ENCODE measurements at regions not wholly inside any gene's neighbourhood (a gene's known extent, or its start where the extent isn't known, plus 50 kb on each side); places are given as distances from the start of the nearest gene placed in this dataset.

DNA sequence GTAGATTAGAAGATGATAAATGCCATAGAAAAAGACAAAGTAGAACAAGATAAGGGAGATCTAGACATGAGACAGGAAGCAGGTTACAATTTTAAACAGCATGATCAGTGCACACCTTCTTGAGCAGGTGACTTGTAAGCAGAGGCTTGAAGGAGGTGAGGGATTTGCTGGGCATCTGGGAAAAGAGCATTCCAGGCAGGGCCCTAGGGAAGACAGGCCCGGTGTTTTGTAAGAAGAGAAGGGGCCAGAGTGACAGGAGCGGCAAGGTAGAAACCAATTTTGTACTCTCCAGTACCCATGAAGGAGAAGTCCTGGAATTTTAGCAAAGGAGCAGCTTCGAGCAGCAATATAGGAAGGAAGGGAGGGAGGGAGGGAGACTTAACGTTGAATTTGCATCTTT lies 296.5 kb downstream of the MZT1 start:
- no peak for DNase-seq
- TF ChIP-seq POLR2A (IDR thresholded peaks at IDR 0.05; ENCODE audit: low read length) = no peak
- no peak for TF ChIP-seq GATA1 (IDR thresholded peaks at IDR 0.05; ENCODE audit: low read depth, low read length)

DNA sequence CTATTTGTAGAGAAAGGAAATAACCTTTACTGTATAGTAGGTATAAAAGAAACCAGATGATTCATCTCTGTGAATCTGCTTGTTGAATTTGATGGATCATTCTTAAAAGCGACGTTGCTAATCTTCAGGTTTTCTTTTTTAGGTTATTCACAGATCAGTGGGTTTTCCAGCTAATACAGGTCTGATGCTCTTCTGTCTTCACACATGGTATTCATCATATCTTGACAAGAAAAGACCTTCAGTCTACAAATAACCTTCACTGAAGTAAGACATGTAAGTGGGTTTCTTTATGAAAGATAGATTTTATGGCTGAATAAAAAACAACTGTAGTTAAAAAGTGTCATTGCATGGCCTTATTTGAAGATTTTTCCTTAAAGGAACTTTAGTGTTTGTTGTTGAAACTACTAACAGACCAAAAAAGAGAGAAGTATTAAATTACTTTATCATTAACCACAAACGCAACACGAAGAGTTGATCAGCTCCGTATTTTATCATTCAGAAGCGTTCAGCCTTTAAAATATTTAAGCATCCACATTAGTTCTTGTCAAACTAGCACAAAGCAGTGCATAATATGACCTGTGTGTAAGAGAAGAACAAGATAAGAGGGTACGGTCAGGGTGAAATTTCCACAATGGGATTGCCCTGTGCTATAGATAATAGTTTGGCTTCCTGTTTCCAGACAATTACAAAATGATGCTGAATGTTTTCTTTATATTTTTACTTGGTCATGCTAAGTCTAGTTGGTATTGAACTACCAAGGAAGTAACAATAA lies 299.5 kb downstream of the MZT1 start:
- DNase-seq = no peak
- TF ChIP-seq GATA1 (IDR thresholded peaks at IDR 0.05; ENCODE audit: low read depth, low read length) (no peak), POLR2A (IDR thresholded peaks at IDR 0.05; ENCODE audit: low read length) (no peak)

DNA sequence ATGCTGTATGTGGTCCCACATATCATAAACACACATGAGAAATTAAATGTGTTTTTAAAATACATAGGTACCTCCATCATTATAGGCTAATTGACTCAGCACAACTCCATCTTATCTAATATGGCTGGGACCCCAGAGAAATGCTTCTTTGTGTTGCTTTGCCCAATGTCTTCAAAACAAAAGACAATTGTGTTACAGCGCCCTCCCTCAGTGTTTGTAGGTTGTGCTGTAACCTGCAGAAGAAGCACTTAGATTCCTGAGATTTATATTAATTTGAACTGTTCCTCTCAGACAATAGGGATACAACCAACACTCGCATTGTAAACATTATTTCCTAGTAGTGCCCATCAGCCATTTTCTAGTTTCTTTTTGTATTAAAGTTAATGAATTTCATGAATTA lies 303.4 kb downstream of the MZT1 start:
- no peak for TF ChIP-seq GATA1 (IDR thresholded peaks at IDR 0.05; ENCODE audit: low read depth, low read length)
- no peak for DNase-seq

DNA sequence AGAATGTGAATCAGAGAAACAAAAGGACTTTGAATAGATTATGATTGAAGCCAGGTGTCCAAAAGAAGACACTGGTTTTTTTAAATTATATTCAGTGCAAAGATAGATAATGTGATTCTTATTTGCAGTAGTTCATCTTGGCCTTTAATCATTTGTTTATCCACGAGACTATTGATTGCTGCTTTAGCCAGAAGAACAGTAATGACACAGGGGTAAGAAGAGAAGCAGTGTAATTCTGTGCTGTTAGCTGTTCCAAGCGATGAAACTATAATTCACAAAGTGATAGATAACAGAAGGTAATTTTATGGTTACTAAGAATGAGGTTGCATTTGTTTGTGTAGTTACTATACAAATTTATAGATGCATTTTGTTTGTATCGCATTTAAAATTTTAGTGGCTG lies 311.6 kb downstream of the MZT1 start:
- no peak for DNase-seq
- TF ChIP-seq POLR2A (IDR thresholded peaks at IDR 0.05; ENCODE audit: low read length) (no peak), GATA1 (IDR thresholded peaks at IDR 0.05; ENCODE audit: low read depth, low read length) (no peak)

DNA sequence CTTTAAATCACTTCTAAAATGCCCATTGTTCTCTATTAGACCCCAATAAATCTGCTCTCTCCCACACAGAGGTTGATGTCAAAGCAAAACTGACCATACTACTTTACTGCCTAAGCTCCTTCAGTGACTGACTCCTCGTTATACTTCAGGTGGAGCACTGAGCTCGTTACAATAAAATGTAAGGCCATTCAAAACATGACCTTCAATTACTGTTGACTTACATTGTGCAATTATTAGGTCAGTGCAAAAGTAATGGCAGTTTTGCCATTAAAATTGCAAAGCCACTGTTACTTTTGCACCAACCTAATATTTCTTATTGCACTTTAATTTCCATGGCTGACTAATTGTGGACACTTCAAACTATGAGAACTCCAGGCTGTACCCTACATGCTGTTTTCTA lies 314.9 kb downstream of the MZT1 start:
- DNase-seq = no peak
- no peak for TF ChIP-seq GATA1 (IDR thresholded peaks at IDR 0.05; ENCODE audit: low read depth, low read length)
- TF ChIP-seq POLR2A (IDR thresholded peaks at IDR 0.05; ENCODE audit: low read length) = no peak

DNA sequence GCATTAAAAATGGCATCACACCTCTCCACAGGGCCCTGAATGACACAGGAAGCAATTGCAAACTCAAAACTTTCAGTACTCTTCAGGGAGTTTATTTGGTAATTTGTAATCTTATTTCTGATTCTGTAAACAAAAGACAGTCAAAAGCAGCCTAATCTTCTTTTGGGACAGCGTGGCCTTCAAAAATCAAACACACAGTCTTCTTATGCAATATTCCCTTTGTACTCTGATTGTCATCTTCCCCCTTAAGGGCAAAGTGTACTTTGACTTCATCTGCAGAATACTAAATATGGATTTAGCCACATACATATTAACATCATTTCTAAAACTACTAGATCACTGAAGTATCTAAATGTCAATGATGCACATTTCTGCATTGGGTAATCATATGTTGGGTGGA lies 322.0 kb downstream of the MZT1 start:
- TF ChIP-seq GATA1 (IDR thresholded peaks at IDR 0.05; ENCODE audit: low read depth, low read length) (no peak), POLR2A (IDR thresholded peaks at IDR 0.05; ENCODE audit: low read length) (no peak)
- no peak for DNase-seq

DNA sequence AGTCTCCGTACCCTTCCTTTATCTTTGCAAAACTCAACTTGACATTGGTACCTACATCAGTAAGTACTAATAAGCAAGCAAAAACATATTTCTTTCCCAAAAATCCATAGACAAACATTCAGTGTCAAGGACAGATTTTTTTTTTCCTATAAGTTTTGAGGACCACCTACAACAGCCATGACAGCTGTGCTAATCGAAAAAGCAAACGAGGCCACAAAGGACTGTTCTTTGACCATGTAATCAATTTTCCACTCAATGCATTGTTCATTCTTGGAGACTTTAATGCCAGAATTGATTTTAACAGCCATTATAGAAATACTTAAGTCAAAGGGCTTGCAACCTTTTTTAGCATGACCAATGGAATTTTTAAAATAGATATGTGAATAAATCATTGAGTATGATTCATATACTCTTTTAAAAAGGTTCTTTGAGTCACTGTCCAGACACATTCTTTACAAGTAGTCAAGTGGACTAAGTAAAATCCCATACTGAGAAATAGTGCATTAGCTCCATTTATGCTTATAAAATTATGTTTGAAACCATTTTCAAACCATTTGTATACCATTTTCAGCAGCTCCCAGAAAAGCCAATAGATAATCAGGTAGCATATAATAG lies 323.9 kb downstream of the MZT1 start:
- no peak for TF ChIP-seq POLR2A (IDR thresholded peaks at IDR 0.05; ENCODE audit: low read length)
- TF ChIP-seq GATA1 (IDR thresholded peaks at IDR 0.05; ENCODE audit: low read depth, low read length) = no peak
- no peak for DNase-seq

DNA sequence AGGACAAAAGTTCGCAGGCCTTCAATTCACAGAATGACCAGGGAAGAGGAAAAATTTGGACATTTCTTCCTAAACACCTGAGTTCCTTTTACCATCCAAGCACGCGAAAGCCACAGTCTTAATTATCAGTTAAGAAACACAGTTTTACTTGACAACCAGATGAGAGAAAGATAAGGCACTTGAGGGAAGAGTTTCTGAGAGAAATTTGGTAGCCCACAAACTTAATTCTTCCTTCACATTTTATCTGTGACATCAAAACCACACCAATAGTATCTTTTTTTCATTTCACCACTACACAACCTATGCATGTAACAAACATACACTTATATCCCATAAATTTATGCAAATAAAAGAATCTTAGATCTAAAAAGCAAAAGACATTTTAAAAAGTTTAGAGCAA lies 326.6 kb downstream of the MZT1 start:
- no peak for TF ChIP-seq POLR2A (IDR thresholded peaks at IDR 0.05; ENCODE audit: low read length)
- no peak for TF ChIP-seq GATA1 (IDR thresholded peaks at IDR 0.05; ENCODE audit: low read depth, low read length)
- no peak for DNase-seq

DNA sequence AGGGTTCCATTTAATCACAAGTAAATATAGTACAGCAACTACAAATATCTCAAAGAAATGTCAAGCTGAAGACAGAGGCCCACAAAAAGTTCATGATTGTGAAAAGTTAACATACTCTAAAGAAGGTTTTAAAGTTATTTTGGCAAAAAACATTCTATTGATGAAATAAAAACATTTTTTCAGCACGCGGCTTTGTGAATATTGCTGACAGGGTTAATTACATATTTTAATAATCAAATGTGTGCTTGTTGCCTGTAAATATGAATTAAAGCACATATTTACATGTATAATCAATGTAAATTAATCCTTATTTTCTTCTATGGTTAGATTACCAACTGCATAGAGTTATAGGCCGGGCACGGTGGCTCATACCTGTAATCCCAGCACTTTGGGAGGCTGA lies 328.1 kb downstream of the MZT1 start:
- TF ChIP-seq POLR2A (IDR thresholded peaks at IDR 0.05; ENCODE audit: low read length) = no peak
- TF ChIP-seq GATA1 (IDR thresholded peaks at IDR 0.05; ENCODE audit: low read depth, low read length) = no peak
- DNase-seq = no peak

DNA sequence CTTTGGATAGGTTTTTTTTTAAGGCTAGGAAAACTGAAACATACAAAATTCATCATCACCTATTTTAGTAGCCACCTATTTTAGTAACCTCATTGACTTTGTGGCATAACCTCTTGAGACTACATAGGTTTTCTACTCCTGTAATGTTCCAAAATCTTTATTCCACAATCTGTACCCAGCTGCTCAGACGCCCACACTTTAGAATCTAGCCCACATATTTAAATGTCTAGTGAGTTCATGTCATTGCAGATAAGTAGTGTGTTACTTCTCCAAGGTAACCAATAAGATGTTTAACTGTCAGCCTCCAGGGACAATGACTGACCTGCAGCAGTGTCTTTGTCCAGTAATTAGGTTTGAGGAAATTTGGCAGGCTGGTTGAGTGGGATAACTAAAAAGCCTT lies 330.2 kb downstream of the MZT1 start:
- DNase-seq = no peak
- TF ChIP-seq POLR2A (IDR thresholded peaks at IDR 0.05; ENCODE audit: low read length) (no peak), GATA1 (IDR thresholded peaks at IDR 0.05; ENCODE audit: low read depth, low read length) (no peak)

DNA sequence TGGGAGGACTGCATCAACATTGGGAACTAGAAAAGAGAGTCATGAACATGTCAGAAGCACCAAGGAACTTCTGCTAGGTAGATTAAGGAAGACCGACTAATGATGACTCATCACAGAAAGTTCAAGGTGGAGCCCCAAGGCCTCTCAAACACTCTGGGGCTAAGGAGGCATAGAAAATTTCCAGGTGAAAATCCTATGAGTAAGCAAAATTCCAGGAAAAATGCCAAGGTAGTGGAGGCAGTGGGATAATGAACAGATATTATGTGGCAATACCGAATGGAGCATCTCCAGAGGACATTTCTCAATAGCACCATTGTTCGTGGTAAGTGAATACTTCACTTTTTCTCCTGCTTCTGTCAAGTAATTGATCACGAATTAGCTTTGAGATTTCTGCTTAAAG lies 336.5 kb downstream of the MZT1 start:
- no peak for TF ChIP-seq POLR2A (IDR thresholded peaks at IDR 0.05; ENCODE audit: low read length)
- DNase-seq = no peak

DNA sequence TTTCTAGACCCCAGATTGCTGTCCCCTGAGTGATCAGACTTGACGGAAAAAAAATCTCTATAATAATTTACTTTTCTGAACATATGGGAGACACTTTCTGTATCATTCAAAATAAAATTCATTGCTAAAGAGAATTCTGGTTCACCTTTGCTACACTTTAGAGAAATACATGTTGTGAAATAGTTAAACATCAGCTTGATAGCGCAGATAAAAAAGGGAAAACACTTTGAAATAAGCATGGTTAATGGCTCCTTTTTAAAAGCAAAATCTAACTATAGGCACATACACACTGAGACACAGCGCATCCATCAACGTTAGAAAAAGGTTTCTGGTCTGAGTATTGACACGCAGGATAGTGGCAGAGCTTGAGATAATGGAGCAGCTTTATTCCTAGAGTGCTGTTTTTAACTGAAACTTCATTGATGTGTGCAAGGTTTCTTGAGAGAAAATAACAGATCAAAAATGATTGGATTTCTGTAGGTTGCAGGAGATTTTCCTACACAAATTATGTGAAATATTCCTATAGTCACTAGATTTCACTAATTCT lies 341.2 kb downstream of the MZT1 start:
- TF ChIP-seq POLR2A (IDR thresholded peaks at IDR 0.05; ENCODE audit: low read length) (no peak), GATA1 (IDR thresholded peaks at IDR 0.05; ENCODE audit: low read depth, low read length) (no peak)
- no peak for DNase-seq

DNA sequence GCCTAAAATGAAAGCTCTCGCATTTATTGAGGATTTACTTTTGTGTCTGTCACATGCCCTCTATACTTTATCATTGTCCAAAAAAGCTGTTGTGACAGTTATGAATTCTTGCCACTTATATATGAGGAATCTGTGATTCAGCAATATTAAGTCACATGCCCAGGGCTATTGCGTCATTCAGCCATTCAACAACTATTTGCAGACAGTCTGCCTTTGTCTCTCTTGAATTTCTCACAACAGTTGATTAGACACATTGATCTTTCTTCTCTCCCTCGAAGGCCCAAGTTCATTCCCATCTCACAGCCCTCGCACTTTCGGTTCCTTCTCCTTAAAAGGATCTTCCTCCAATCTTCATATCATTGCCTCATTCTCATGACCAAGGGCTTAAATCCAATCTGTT lies 342.6 kb downstream of the MZT1 start:
- TF ChIP-seq GATA1 (IDR thresholded peaks at IDR 0.05; ENCODE audit: low read depth, low read length) (no peak), POLR2A (IDR thresholded peaks at IDR 0.05; ENCODE audit: low read length) (no peak)
- peak in 1 of 2 experiments; percentile 12 for DNase-seq

DNA sequence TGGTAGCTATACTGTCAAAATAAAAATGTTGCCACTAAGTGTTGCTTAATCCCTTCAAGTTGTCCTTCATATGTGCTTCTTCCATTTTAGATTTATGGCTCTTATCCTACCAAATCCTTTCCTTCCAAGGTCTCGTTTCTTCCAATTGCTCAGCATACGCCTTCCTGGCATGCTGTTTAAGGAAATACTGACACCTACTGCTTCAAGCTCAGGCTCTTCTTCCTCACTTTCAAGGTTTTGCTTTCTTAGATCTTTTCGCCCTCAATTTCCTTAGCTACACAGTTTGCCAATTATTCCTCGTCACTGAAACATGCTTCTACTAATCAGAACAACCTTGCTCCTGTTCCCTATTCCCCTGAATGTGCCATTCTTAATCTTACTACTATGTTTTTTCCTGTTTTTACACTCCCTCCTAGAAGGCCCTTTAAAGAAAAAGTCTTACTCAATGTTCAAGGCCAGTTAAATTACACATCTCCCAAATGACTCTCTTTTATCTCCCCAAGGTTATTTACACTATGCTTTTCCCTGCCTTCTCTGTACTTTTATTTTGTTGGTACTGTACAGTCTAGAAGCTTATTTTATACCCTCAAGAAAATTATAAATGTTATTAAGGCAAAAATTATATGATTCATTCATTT lies 343.1 kb downstream of the MZT1 start:
- TF ChIP-seq GATA1 (IDR thresholded peaks at IDR 0.05; ENCODE audit: low read depth, low read length) = no peak
- TF ChIP-seq POLR2A (IDR thresholded peaks at IDR 0.05; ENCODE audit: low read length) = no peak
- no peak for DNase-seq

DNA sequence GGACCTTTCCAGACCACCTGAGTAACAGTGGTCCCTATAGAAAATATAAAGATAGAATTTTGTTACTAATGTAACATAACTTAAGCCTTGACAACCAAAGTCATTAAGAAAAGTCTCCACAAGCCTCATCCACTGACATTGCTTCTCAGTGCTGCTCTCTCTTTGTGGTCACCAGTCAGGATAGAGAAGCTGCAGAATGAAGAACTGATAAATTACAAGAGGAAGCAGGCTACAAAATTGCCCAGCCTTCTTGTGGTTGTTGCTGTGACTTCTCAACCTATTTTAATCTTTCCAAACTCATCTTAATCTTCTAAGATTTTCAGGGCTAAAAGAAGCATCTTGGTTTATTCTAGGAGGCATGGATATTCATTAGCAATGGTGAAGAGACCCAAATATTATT lies 343.8 kb downstream of the MZT1 start:
- no peak for DNase-seq
- TF ChIP-seq POLR2A (IDR thresholded peaks at IDR 0.05; ENCODE audit: low read length) (no peak), GATA1 (IDR thresholded peaks at IDR 0.05; ENCODE audit: low read depth, low read length) (no peak)

All from erythroblast (primary cell).